Thyroid gland (tissue), 4 donors: ENCODE measurements at regions not wholly inside any gene's neighbourhood (a gene's known extent, or its start where the extent isn't known, plus 50 kb on each side); places are given as distances from the start of the nearest gene placed in this dataset.

ENCODE experiments used
- DNase-seq, 2 donors: peaks; one replicate each; pipeline ENCODE4 v3.0.0-alpha.2; 2019
- H3K27ac ChIP-seq, 3 donors: fragments of 200-600 bp; sonication (generic); 1 replicate in 2 of 3; 2 replicates in 1 of 3; pipeline ENCODE4 v1.5.1; 2016 to 2019; ENCODE audit warnings: mild to moderate bottlenecking in 1 of 3, moderate library complexity in 1 of 3
- H3K27me3 ChIP-seq: fragments of 200-600 bp; sonication (generic); one replicate; pipeline ENCODE4 v1.5.1; 2019
- H3K36me3 ChIP-seq, 2 donors: fragments of 200-600 bp; sonication (generic); one replicate each; pipeline ENCODE4 v1.5.1; 2016 to 2019
- H3K4me1 ChIP-seq, 2 donors: fragments of 200-600 bp; sonication (generic); one replicate each; pipeline ENCODE4 v1.5.1; 2017 to 2019
- H3K4me3 ChIP-seq, 3 donors: fragments of 200-600 bp; sonication (generic); replicated peaks in 1 of 3; 1 replicate in 2 of 3; 2 replicates in 1 of 3; pipeline ENCODE4 v1.5.1; 2016; ENCODE audit warnings: mild to moderate bottlenecking in 1 of 3
- H3K9me3 ChIP-seq: fragments of 200-600 bp; sonication (generic); one replicate; pipeline ENCODE4 v1.5.1; 2017
- CTCF ChIP-seq, 6 experiments: fragments of 200-600 bp in 3 of 6; fragments of 450-650 bp in 3 of 6; sonication (generic) in 3 of 6; IDR thresholded peaks; one replicate each; pipeline ENCODE4 v1.5.1; 2016 to 2019; ENCODE audit warnings: antibody characterized with exemption in 6 of 6, mild to moderate bottlenecking in 2 of 6, inconsistent platforms in 1 of 6, moderate library complexity in 1 of 6
- POLR2A ChIP-seq, 2 donors: fragments of 450-650 bp; IDR thresholded peaks; one replicate each; pipeline ENCODE4 v1.6.1; 2017; ENCODE audit warnings: antibody characterized with exemption in 2 of 2, mild to moderate bottlenecking in 2 of 2, moderate library complexity in 1 of 2
- WGBS, 2 donors: methylation state at CpG; one replicate each; pipeline ENCODE4 v1.1.5; 2017; 5-methylcytosine and 5-hydroxymethylcytosine counted together
- intact Hi-C: fragments of 100-400 bp; cut with DNase I; formaldehyde crosslinking; loops from one replicate; pipeline ENCODE4 v1.15.1; 2023

- no peak overlapping the region for H3K4me3 ChIP-seq
- H3K4me1 ChIP-seq = no peaks in the 10 kb centered on the region
- H3K27ac ChIP-seq = no peak overlapping the region
- WGBS, 2 donors = 68 to 69% methylated on average over 5 of the region's 5 CpGs
- no peak for DNase-seq
- no peaks in the 10 kb centered on the region for H3K9me3 ChIP-seq
- no peaks in the 10 kb centered on the region for H3K36me3 ChIP-seq
- TF ChIP-seq POLR2A (IDR thresholded peaks at IDR 0.05) = no peak
- TF ChIP-seq CTCF (IDR thresholded peaks at IDR 0.05) = no peak
- intact Hi-C loops = no loop called here
- H3K27me3 ChIP-seq = no peaks in the 10 kb centered on the region
Observed at GRCh38 chr12:87704374-87704773, 324.8 kb downstream of the C12orf50 start.

DNA sequence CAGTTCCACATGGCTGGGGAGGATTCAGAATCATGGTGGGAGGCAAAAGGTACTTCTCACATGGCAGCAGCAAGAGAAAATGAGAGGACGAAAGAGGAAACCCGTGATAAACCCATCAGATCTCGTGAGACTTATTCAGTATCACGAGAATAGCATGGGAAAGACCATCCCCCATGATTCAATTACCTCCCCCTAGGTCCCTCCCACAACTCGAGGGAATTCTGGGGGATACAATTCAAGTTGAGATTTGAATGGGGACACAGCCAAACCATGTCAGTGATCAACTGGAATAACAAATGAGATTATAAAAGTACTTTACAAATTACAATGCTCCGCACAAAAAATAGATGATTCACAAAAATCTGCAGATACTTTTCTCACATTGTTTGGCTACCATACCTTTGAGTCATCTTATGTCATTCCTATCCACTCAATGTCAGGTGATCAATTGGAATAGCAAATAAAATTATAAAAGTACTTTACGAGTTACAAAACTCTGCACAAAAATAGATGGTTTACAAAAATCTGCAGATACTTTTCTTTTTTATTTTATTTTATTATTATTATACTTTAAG lies 338.9 kb downstream of the C12orf50 start:
- TF ChIP-seq POLR2A (IDR thresholded peaks at IDR 0.05) (no peak), CTCF (IDR thresholded peaks at IDR 0.05) (no peak)

DNA sequence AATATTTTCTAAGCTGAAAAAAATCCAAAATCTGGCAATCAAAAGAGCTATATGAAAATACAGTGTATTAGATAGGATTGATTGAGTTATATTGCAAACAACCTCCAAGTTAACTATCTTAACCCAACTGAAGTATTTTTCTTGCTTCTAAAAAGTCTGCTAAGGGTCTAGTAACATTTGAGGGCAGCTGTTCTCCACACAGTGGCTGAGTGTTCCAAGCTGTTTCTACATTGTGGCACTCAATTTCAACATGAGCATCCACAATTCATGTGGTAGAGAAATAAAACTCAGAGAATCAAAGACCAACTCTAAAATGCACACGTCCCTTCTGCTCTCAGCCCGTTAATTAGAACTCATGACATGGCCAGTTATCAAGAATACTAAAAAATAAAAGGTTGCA lies 340.0 kb downstream of the C12orf50 start:
- intact Hi-C loops = no loop called here
- TF ChIP-seq POLR2A (IDR thresholded peaks at IDR 0.05) (no peak), CTCF (IDR thresholded peaks at IDR 0.05) (no peak)
- H3K27ac ChIP-seq = no peak overlapping the region

More for the DNA sequence above, 338.9 kb downstream of the C12orf50 start:
- no peaks in the 10 kb centered on the region for H3K4me1 ChIP-seq
- no peak for DNase-seq
- no peak overlapping the region for H3K27ac ChIP-seq
- H3K9me3 ChIP-seq = no peaks in the 10 kb centered on the region
- intact Hi-C loops = no loop called here
- no peak overlapping the region for H3K4me3 ChIP-seq
- no peaks in the 10 kb centered on the region for H3K36me3 ChIP-seq
- no peaks in the 10 kb centered on the region for H3K27me3 ChIP-seq
- WGBS, 2 donors = 90 to 92% methylated on average over 7 of the region's 7 CpGs

DNA sequence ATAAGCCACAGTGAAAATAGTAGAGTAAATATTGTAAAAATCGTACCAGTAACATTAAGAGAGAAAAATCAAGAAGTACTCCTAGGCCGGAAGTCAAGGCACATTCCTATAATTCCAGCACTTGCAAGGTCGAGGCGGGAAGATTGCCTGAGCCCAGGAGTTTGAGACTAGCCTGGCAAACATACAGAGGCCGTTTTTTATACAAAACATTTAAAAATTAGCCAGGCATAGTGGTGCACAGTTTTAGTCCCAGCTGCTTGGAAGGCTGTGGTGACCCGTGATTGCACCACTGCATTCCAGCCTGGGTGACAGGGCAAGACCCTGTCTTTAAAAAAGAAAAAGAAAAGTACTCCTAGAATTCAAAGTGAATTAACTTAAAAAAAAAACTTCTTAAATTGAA lies 341.8 kb downstream of the C12orf50 start:
- no peaks in the 10 kb centered on the region for H3K36me3 ChIP-seq
- H3K27me3 ChIP-seq = no peaks in the 10 kb centered on the region
- no peak overlapping the region for H3K4me3 ChIP-seq
- TF ChIP-seq POLR2A (IDR thresholded peaks at IDR 0.05) = no peak
- no peak for TF ChIP-seq CTCF (IDR thresholded peaks at IDR 0.05)
- WGBS, 2 donors = 7 to 9% methylated on average over 6 of the region's 6 CpGs
- intact Hi-C loops = no loop called here
- peak overlapping the region in 1 of 3 donors; percentile 30 for H3K27ac ChIP-seq
- no peaks in the 10 kb centered on the region for H3K9me3 ChIP-seq
- H3K4me1 ChIP-seq = no peaks in the 10 kb centered on the region
- DNase-seq = peak; percentile 53 to 74

More for the DNA sequence above, 340.0 kb downstream of the C12orf50 start:
- no peaks in the 10 kb centered on the region for H3K27me3 ChIP-seq
- 81 to 94% methylated on average over 2 of the region's 2 CpGs for WGBS, 2 donors
- H3K4me1 ChIP-seq = no peaks in the 10 kb centered on the region
- no peak overlapping the region for H3K4me3 ChIP-seq
- H3K9me3 ChIP-seq = no peaks in the 10 kb centered on the region
- no peak for DNase-seq
- no peaks in the 10 kb centered on the region for H3K36me3 ChIP-seq

GRCh38 chr12:87685696-87686095 lies 343.5 kb downstream of the C12orf50 start:
- no peak for TF ChIP-seq CTCF (IDR thresholded peaks at IDR 0.05)
- TF ChIP-seq POLR2A (IDR thresholded peaks at IDR 0.05) = no peak
- H3K27ac ChIP-seq = no peak overlapping the region
- no peaks in the 10 kb centered on the region for H3K4me1 ChIP-seq
- H3K27me3 ChIP-seq = no peaks in the 10 kb centered on the region
- H3K36me3 ChIP-seq = no peaks in the 10 kb centered on the region
- no peak overlapping the region for H3K4me3 ChIP-seq
- DNase-seq = no peak
- no peaks in the 10 kb centered on the region for H3K9me3 ChIP-seq
- intact Hi-C loops = no loop called here
